ENCODE measurements at regions not wholly inside any gene's neighbourhood (a gene's known extent, or its start where the extent isn't known, plus 50 kb on each side); places are given as distances from the start of the nearest gene placed in this dataset.

DNA sequence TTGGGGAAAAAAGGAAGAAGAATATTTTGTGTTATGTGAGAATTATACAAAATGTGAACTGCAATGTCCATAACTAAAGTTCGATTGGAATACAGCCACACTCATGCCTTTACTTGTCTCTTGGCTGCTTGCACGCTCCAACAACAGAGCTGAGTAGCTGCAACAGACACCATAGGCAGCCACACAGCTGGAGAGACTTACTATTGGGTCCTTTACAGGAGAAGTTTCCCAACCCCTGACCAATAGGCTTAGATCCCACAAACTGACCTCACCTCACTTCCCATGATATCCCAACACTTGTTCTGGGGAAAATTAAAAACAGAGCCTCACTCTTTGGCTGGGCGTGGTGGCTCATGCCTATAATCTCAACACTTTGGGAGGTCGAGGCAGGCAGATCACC, 213.8 kb downstream of the SH3BP4 start:
- no peak overlapping the region for H3K27ac ChIP-seq
- H3K4me3 ChIP-seq, result no peak overlapping the region
- no peaks in the 10 kb centered on the region for H3K4me1 ChIP-seq
- no peaks in the 10 kb centered on the region for H3K9me3 ChIP-seq
- WGBS, 2 donors, result 40 to 52% methylated on average over 3 to 4 of the region's 4 CpGs
- TF ChIP-seq, protein P1, sequence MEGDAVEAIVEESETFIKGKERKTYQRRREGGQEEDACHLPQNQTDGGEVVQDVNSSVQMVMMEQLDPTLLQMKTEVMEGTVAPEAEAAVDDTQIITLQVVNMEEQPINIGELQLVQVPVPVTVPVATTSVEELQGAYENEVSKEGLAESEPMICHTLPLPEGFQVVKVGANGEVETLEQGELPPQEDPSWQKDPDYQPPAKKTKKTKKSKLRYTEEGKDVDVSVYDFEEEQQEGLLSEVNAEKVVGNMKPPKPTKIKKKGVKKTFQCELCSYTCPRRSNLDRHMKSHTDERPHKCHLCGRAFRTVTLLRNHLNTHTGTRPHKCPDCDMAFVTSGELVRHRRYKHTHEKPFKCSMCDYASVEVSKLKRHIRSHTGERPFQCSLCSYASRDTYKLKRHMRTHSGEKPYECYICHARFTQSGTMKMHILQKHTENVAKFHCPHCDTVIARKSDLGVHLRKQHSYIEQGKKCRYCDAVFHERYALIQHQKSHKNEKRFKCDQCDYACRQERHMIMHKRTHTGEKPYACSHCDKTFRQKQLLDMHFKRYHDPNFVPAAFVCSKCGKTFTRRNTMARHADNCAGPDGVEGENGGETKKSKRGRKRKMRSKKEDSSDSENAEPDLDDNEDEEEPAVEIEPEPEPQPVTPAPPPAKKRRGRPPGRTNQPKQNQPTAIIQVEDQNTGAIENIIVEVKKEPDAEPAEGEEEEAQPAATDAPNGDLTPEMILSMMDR (IDR thresholded peaks at IDR 0.05), result no peak
- TF ChIP-seq POLR2A (IDR thresholded peaks at IDR 0.05), result no peak
- intact Hi-C loops (cut with DNase I), result no loop called here
- peaks cover 0 to 5% (median 0%) of the 10 kb centered on the region in 4 donors for H3K27me3 ChIP-seq
- no peaks in the 10 kb centered on the region for H3K36me3 ChIP-seq
- DNase-seq, result no peak

DNA sequence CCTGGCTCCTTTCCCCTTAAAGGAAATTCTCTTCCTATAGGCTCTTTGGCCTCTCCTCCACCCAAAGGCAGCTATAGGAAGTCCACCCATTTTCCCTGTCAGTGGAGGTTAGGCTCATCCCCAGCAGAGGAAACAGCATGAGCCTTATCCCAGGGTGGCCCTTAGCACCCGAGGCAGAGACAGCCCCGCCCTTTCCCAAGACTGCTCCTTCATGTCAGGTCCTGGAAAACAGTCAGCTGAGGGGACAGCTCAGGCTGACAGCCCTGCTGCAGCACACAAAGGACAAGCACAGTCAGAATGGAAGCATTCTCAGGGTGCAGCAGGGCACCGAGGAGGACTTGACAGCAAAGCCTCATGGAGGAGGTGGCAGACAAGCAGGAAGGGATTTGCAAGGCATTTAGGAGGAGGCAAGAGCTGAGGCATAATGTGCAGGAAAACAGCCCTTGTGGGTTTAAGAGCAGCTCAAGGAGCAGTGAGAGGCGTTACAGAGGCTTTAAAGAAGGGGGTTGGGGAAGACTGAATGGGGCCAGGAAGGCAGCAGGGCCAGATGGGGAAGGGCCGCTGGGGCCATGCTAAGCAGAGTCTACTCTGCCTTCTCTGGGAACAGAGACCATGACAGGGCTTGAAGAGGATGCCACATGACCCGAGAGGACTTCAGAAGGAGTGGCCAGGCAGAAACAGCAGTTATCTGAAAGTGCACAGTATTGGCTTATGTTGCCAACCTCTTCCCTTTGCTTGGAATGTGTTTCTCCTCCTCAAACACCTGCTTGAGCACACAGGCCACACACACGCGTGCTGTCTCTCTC, 216.6 kb downstream of the SH3BP4 start:
- Histone ChIP-seq H3K9me3 (no peaks in the 10 kb centered on the region), H3K27me3 (no peaks in the 10 kb centered on the region), H3K4me3 (no peak overlapping the region), H3K4me1 (peaks cover 0 to 5% (median 3%) of the 10 kb centered on the region in 3 donors), H3K36me3 (no peaks in the 10 kb centered on the region), H3K27ac (no peak overlapping the region)
- TF ChIP-seq, protein P1 (IDR thresholded peaks at IDR 0.05), result no peak
- TF ChIP-seq POLR2A (IDR thresholded peaks at IDR 0.05), result no peak
- DNase-seq, result no peak
- 79 to 84% methylated on average over 6 of the region's 8 CpGs for WGBS, 2 donors
- intact Hi-C loops (cut with DNase I), result no loop called here

DNA sequence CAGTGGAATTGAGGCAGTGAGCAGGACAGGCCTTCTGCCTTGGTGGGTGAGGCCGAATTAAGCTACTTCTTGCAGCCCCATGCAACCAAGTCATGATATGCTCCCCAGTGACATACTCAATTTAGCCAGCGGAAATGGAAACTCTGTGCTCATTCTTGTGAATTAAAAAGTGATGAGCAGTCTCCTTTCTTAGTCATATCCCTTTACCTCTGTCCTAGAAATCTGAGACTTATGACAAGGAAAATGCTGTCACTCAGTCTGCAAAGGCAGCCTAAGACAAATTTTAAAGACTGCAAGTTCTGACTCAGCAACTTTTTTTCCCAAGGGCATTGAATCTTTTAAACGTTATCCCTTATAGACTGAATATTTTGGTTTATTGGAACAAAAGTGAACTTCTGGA, 218.2 kb downstream of the SH3BP4 start:
- Histone ChIP-seq H3K4me1 (peaks cover 0 to 5% (median 3%) of the 10 kb centered on the region in 3 donors), H3K36me3 (no peaks in the 10 kb centered on the region), H3K4me3 (no peak overlapping the region), H3K27me3 (no peaks in the 10 kb centered on the region), H3K27ac (no peak overlapping the region), H3K9me3 (no peaks in the 10 kb centered on the region)
- 60% methylated on average over 3 of the region's 3 CpGs for WGBS, 2 donors
- no peak for DNase-seq
- TF ChIP-seq, protein P1 (IDR thresholded peaks at IDR 0.05), result no peak
- TF ChIP-seq POLR2A (IDR thresholded peaks at IDR 0.05), result no peak
- intact Hi-C loops (cut with DNase I), result no loop called here

DNA sequence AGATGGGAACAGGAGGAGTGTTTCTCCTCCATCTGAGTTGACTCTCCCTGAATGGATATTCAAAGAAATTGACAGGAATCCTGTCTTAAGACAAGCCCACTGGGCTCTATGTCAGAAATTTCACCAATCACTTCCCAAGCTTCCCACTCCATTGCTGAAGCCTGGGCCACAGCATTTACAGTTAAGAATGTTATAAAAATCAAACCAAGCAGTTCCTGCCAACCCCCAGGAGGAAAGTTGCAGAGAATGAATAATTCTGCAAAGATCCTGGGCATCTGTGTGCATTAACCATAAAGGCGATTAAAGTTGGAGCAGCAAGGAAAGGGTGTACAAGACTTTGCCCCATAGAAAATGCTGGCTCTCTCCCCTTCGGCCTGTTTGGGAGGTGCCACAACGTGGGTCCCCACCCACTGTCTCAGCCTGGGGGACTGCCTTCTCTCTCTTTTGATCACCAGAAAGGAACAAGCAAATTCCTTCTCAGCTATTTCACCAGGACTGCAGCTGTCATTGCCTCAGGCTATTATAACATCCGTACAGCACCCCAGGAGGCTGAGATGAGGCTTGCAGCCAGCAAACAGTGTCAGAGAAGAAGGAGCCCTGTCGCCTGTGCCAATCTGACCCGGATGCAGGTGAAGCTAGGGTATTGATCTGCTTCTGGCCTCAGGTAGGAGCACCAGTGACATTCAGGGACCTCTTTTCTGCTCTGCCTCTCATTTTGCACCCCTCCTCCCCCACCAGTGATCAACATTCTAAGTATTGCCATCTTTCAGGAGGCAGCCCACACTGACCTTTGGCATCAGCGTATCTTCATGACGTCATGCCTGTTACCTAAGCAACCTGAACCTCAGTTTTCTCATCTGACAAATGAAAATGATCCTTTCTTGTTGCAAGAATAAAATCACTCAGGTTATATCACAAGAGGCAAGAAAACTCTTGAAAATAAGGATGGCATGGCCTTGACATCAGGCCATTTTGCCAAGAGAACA, 219.0 kb downstream of the SH3BP4 start:
- H3K27ac ChIP-seq, result no peak overlapping the region
- no peaks in the 10 kb centered on the region for H3K9me3 ChIP-seq
- no peaks in the 10 kb centered on the region for H3K36me3 ChIP-seq
- TF ChIP-seq, protein P1 (IDR thresholded peaks at IDR 0.05), result no peak
- TF ChIP-seq POLR2A (IDR thresholded peaks at IDR 0.05), result no peak
- 20 to 34% methylated on average over 7 to 8 of the region's 8 CpGs for WGBS, 2 donors
- peaks cover 0 to 5% (median 3%) of the 10 kb centered on the region in 3 donors for H3K4me1 ChIP-seq
- DNase-seq, result no peak
- H3K27me3 ChIP-seq, result no peaks in the 10 kb centered on the region
- no peak overlapping the region for H3K4me3 ChIP-seq
- intact Hi-C loops (cut with DNase I), result no loop called here
